ENCODE measurements at regions not wholly inside any gene's neighbourhood (a gene's known extent, or its start where the extent isn't known, plus 50 kb on each side); places are given as distances from the start of the nearest gene placed in this dataset.
A peak's percentile ranks its signal among the peaks of the same experiment; 100 is the strongest.

DNA sequence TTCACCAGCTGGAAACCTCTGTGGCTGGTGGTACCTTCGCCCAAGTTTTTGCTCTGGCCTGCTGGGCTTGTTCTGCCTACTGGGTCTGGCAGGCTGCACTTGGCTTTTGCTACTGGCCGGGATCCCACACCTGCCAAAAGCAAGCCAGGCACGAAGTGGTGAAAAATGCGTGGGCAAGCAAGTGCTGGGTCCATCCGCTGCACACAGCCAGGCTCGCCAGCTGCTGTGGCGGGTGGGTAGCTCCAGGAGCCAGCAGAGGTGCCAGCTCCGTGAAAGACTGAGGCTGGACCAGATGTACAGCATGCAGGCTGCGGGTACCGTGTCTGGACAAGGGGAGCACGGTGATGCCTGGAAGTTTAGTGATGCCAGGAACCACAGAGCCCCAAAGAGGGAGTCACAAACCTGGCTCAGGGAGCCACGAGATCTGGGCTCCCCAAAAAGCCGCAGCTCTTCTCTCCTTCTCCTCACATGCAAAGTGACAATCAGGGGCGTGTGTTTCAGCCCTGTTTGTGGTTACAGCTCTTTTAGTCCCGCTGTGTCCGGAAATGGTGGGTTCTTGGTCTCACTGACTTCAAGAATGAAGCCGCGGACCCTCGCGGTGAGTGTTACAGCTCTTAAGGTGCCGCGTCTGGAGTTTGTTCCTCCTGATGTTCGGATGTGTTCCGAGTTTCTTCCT is 1455.6 kb upstream of the GBE1 start:
- ATAC-seq (no peak), FAIRE-seq (no peak), DNase-seq (ENCODE audit: extremely low read depth in 1 of 4, low spot score in 3 of 4) (no peak)
- peak overlapping the region; percentile 10; the same call in 1 of the 2 replicates for H3K4me3 ChIP-seq
- intact Hi-C loops (cut with micrococcal nuclease) = no loop called here
- H3K4me1 ChIP-seq (replicated peaks in 1 of 2; ENCODE audit: control insufficient read depth in 2 of 2, insufficient read depth in 2 of 2, low read length in 2 of 2) = peaks cover 0 to 6% of the 10 kb centered on the region in 2 experiments; a peak in 2 of 5 replicates
- H2AFZ ChIP-seq (ENCODE audit: low read depth, low read length) = no peak overlapping the region
- H3K79me2 ChIP-seq (ENCODE audit: control insufficient read depth, insufficient read depth, low read length) = no peaks in the 10 kb centered on the region
- no peaks in the 10 kb centered on the region for H3K9me1 ChIP-seq (ENCODE audit: control insufficient read depth, insufficient read depth, low read length)
- no peaks in the 10 kb centered on the region for H3K27me3 ChIP-seq (ENCODE audit: control insufficient read depth in 2 of 2, insufficient read depth in 2 of 2, low read length in 2 of 2)
- H3K9me3 ChIP-seq (replicated peaks; ENCODE audit: control insufficient read depth, insufficient read depth, low read depth, low read length) = no peaks in the 10 kb centered on the region
- TF ChIP-seq, protein P1, sequence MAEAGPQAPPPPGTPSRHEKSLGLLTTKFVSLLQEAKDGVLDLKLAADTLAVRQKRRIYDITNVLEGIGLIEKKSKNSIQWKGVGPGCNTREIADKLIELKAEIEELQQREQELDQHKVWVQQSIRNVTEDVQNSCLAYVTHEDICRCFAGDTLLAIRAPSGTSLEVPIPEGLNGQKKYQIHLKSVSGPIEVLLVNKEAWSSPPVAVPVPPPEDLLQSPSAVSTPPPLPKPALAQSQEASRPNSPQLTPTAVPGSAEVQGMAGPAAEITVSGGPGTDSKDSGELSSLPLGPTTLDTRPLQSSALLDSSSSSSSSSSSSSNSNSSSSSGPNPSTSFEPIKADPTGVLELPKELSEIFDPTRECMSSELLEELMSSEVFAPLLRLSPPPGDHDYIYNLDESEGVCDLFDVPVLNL (CRISPR knock-in tag; IDR thresholded peaks at IDR 0.05; ENCODE audit: low read depth) = no peak
- TF ChIP-seq, protein P2, sequence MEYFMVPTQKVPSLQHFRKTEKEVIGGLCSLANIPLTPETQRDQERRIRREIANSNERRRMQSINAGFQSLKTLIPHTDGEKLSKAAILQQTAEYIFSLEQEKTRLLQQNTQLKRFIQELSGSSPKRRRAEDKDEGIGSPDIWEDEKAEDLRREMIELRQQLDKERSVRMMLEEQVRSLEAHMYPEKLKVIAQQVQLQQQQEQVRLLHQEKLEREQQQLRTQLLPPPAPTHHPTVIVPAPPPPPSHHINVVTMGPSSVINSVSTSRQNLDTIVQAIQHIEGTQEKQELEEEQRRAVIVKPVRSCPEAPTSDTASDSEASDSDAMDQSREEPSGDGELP (CRISPR knock-in tag; IDR thresholded peaks at IDR 0.05; ENCODE audit: borderline replicate concordance) = peak; percentile 24; the same call in 1 of the 2 replicates
- TF ChIP-seq WHSC1 (IDR thresholded peaks at IDR 0.05; ENCODE audit: low read length) = no peak
- TF ChIP-seq RCOR1 (IDR thresholded peaks at IDR 0.05; ENCODE audit: borderline replicate concordance in 1 of 2, low read depth in 2 of 2, low read length in 2 of 2) = no peak
- ChIA-PET POLR2A (no interaction called here), CTCF (ENCODE audit: low intra/inter-chr PET ratio) (no interaction called here)
- H3K9ac ChIP-seq (ENCODE audit: insufficient read depth in 1 of 2, low read depth in 2 of 2, low read length in 2 of 2) = no peak overlapping the region
- no TSS peak for BruUV-seq (replicated peaks)
- peak overlapping the region; percentile 46 for H3K4me2 ChIP-seq (ENCODE audit: insufficient read depth, low read length)
- in situ Hi-C loops (cut with MboI) = no loop called here
- no peak overlapping the region for H3K27ac ChIP-seq (ENCODE audit: extremely low read depth, low read depth, low read length)
- WGBS (ENCODE audit: insufficient coverage, low coverage, missing lambda C conversion rate) = 2% methylated on average over 18 of the region's 24 CpGs
- no peaks in the 10 kb centered on the region for H3K36me3 ChIP-seq (ENCODE audit: control insufficient read depth, insufficient read depth, low read length)
- no peaks in the 10 kb centered on the region for H4K20me1 ChIP-seq (replicated peaks; ENCODE audit: control insufficient read depth, insufficient read depth, low read length)
